Nephron (organoid): ENCODE measurements at regions not wholly inside any gene's neighbourhood (a gene's known extent, or its start where the extent isn't known, plus 50 kb on each side); places are given as distances from the start of the nearest gene placed in this dataset.
A peak's percentile ranks its signal among the peaks of the same experiment; 100 is the strongest.

Experiments
- H3K27ac Mint-ChIP-seq, 3 experiments: 2 replicates each; pipeline ENCODE4 v1.8.0; 2020; ENCODE audit warnings: mixed read lengths in 3 of 3, mild to moderate bottlenecking in 2 of 3, moderate library complexity in 1 of 3
- H3K27me3 Mint-ChIP-seq: 2 replicates; pipeline ENCODE4 v1.8.0; 2021; ENCODE audit warnings: low read depth, mild to moderate bottlenecking, moderate library complexity, mixed read lengths
- H3K36me3 Mint-ChIP-seq: 2 replicates; pipeline ENCODE4 v1.8.0; 2020; ENCODE audit warnings: low read depth, mixed read lengths
- H3K4me1 Mint-ChIP-seq: 2 replicates; pipeline ENCODE4 v1.8.0; 2020; ENCODE audit warnings: mixed read lengths
- H3K4me3 Mint-ChIP-seq, 3 experiments: 2 replicates each; pipeline ENCODE4 v1.8.0; 2020; ENCODE audit warnings: mild to moderate bottlenecking in 3 of 3, mixed read lengths in 3 of 3, moderate library complexity in 2 of 3
- H3K9me3 Mint-ChIP-seq: 2 replicates; pipeline ENCODE4 v1.8.0; 2020; ENCODE audit warnings: mixed read lengths
- CTCF ChIP-seq, 3 experiments: fragments of 200-600 bp; sonication (generic); IDR thresholded peaks; one replicate each; pipeline ENCODE4 v1.5.0; 2021; ENCODE audit warnings: antibody characterized with exemption in 3 of 3; ENCODE audit not compliant: unreplicated experiment in 3 of 3

GRCh38 chr21:16620786-16621320 lies 891.1 kb downstream of the USP25 start:
- H3K4me3 Mint-ChIP-seq, result no peak overlapping the region
- H3K9me3 Mint-ChIP-seq, result peaks cover 16% of the 10 kb centered on the region
- TF ChIP-seq CTCF (IDR thresholded peaks at IDR 0.05; ENCODE audit: unreplicated experiment in 3 of 3), result no peak
- peaks cover 61% of the 10 kb centered on the region for H3K36me3 Mint-ChIP-seq
- H3K4me1 Mint-ChIP-seq, result peaks cover 29% of the 10 kb centered on the region
- no peak overlapping the region for H3K27ac Mint-ChIP-seq
- H3K27me3 Mint-ChIP-seq, result no peaks in the 10 kb centered on the region

- peaks cover 5% of the 10 kb centered on the region for H3K9me3 Mint-ChIP-seq
- peaks cover 31% of the 10 kb centered on the region for H3K36me3 Mint-ChIP-seq
- H3K4me3 Mint-ChIP-seq, result no peak overlapping the region
- H3K27me3 Mint-ChIP-seq, result no peaks in the 10 kb centered on the region
- no peak for TF ChIP-seq CTCF (IDR thresholded peaks at IDR 0.05; ENCODE audit: unreplicated experiment in 3 of 3)
- H3K27ac Mint-ChIP-seq, result peak overlapping the region; percentile 8 to 71 (median 70)
- H3K4me1 Mint-ChIP-seq, result peaks cover 6% of the 10 kb centered on the region
These were observed 888.2 kb upstream of the CXADR start for GRCh38 chr21:16624479-16625118.

- H3K9me3 Mint-ChIP-seq, result peaks cover 4% of the 10 kb centered on the region
- H3K4me3 Mint-ChIP-seq, result no peak overlapping the region
- no peak for TF ChIP-seq CTCF (IDR thresholded peaks at IDR 0.05; ENCODE audit: unreplicated experiment in 3 of 3)
- H3K27ac Mint-ChIP-seq, result peak overlapping the region in 2 of 3 experiments; percentile 27 to 51
- H3K4me1 Mint-ChIP-seq, result peaks cover 5% of the 10 kb centered on the region
- H3K36me3 Mint-ChIP-seq, result peaks cover 33% of the 10 kb centered on the region
- H3K27me3 Mint-ChIP-seq, result no peaks in the 10 kb centered on the region
These were observed 887.4 kb upstream of the CXADR start for GRCh38 chr21:16625491-16625890.

- Mint-ChIP-seq H3K4me1 (peaks cover 26% of the 10 kb centered on the region), H3K36me3 (peaks cover 31% of the 10 kb centered on the region), H3K27ac (peak overlapping the region; percentile 60 to 91 (median 89)), H3K9me3 (no peaks in the 10 kb centered on the region), H3K4me3 (no peak overlapping the region), H3K27me3 (no peaks in the 10 kb centered on the region)
- no peak for TF ChIP-seq CTCF (IDR thresholded peaks at IDR 0.05; ENCODE audit: unreplicated experiment in 3 of 3)
These were observed 878.9 kb upstream of the CXADR start for GRCh38 chr21:16633831-16634459.

- TF ChIP-seq CTCF (IDR thresholded peaks at IDR 0.05; ENCODE audit: unreplicated experiment in 3 of 3), result no peak
- Mint-ChIP-seq H3K27ac (peak overlapping the region; percentile 60 to 91 (median 89)), H3K27me3 (no peaks in the 10 kb centered on the region), H3K36me3 (peaks cover 35% of the 10 kb centered on the region), H3K4me1 (peaks cover 26% of the 10 kb centered on the region), H3K9me3 (no peaks in the 10 kb centered on the region), H3K4me3 (no peak overlapping the region)
These were observed 878.3 kb upstream of the CXADR start for GRCh38 chr21:16634515-16634914.
